ENCODE measurements at regions not wholly inside any gene's neighbourhood (a gene's known extent, or its start where the extent isn't known, plus 50 kb on each side); places are given as distances from the start of the nearest gene placed in this dataset.
"Not testable (repeated sequence)": the region's sequence is repeated elsewhere in the genome, so short reads cannot be mapped to it uniquely, and the experiment has no call there.

- not testable (repeated sequence) for DNase-seq
These were observed 275.0 kb upstream of the PDE3A start for GRCh38 chr12:20093190-20093810.

DNA sequence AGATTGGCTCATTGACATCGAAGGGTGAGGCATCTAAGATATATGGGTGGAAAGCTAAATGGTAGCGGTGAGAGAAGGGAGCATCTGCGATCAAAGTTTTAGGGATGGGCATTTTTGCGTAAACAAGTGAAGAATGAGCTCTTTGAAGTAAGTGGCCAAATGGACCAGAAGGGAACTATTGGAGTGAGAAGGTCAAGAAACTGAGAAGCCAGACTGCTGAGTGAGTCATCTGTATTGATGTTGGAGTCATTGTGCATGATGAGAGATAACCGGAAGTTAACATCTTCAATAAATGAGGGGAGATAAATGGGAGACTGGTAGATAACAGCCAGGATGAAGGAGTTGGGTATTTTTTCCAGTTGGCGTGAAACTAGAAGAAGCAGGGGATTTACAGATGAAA lies 271.9 kb upstream of the PDE3A start:
- no peak for DNase-seq

GRCh38 chr12:20097626-20098025 lies 270.7 kb upstream of the PDE3A start:
- DNase-seq = peak; percentile 4

DNA sequence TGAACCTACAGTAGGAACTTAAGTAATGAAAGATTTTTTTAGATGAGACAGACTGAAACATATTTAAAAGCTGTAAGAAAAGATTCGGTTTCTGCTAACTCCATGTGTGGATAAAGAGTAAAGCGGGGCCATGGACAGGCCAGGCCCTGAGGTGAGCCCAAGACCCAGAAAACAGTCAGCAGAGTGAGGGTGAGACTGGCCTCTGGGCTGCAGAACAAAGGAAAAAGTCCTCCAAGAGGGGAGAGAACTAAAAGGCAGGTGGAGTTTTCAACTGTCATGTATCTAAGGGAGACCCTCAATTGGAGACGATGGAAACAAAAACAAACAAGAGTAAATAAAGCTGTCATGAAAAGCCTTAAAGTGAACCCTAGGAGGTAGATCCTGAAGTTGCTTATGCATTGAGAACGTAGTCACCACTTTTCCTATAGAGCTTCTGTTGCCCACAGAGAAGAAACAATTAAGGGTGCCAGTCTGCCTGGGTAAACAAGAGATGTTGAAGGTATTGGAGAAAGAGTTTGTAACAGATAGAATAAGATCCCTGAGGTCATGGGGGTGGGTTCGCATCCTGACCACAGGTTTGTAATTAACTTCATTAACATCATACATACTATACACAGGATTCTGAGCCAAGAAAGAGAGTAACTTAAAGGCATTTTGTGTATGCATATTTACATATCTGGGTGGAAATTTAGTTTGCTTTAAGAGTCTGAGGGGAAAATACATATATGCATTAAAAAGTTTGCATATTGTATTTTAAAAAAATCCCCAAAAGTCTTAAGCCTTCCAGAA lies 268.7 kb upstream of the PDE3A start:
- DNase-seq = no peak

GRCh38 chr12:20101046-20101445 lies 267.3 kb upstream of the PDE3A start:
- no peak for DNase-seq

GRCh38 chr12:20105943-20106342 lies 262.4 kb upstream of the PDE3A start:
- DNase-seq = no peak

DNA sequence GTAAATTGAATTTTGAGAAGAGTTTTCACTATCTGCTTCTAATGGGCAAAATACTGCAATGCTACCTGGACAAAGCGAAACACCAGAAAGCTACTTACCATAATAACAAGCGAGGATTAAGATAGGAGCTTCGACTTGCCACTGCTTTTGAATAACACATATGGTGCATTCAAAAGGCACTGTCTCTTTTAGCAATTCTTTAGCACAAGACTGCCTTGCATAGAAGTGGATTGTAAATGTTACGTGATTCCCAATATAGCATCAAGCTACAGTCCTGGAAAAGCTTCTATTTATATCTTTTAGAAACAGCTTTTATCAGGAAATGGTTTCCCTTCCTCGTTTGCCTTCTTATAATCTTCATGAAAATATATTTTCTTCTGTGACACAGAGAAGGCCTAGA lies 258.7 kb upstream of the PDE3A start:
- DNase-seq = no peak

GRCh38 chr12:20115371-20115770 lies 253.0 kb upstream of the PDE3A start:
- DNase-seq = not testable (repeated sequence)

DNA sequence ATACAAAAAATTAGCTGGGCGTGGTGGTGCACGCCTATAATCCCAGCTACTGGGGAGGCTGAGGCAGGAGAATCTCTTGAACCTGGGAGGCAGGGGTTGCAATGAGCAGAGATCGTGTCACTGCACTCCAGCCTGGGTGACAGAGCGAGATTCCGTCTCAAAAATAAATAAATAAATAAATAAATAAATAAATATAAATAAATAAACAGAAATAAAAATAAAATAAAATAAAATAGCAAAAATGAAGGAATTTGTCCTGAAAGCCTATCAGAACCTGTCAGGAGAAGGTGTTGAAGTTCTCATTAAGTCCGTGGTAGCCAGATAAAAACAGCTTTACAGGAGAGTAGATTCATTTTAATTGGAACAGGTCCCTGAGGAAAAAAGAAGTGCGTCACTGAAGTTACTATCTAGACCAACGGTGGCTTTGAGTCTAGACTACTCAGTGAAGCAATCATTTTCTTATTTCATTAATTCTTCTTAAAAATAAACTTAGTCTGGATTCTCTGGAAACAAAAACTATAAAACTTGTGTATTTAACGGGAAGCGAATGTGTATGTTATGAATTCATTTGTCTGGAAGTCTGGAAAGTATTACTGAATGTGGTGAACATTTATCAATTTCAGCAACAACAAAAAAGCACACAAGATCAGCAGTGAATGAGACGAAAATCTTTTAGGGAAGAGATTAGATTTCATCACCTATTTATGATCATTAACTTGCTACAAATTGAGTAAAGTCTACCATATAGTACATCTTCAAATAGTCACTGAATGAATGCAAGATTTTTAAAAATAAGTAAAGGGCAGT lies 248.5 kb upstream of the PDE3A start:
- no peak for DNase-seq

DNA sequence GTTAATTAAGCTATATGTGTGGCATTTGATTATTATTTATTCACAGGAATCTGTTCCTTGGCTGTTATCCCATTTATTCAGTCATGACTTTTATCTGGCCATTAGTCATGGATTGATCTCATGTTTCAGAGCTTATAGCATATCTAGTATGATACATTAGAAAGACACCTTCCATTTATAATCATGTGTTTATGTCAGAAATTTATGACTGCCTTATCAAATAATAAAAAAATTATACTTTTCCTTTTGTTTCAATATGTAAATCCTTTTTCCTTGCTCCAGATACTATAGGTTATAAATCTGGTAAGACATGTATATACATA lies 248.0 kb upstream of the PDE3A start:
- no peak for DNase-seq

DNA sequence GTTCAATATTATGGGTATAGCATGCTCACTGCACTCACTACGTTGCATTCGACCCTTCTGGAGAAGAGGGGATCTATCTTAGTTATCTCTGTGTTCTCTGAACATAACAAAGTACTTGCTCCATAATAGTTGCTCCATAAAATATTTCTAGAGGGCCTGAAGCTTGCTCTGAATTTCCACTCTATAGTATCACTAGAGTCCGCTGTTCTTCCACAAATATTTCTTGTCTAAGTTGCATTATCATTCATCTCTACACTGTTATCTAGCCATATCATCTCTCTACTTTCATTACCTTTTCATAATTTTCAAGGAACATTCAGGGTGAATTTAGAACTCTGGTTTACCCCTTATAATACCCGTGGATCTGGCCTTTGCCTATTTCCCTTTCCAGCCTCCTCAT lies 246.1 kb upstream of the PDE3A start:
- DNase-seq = no peak

DNA sequence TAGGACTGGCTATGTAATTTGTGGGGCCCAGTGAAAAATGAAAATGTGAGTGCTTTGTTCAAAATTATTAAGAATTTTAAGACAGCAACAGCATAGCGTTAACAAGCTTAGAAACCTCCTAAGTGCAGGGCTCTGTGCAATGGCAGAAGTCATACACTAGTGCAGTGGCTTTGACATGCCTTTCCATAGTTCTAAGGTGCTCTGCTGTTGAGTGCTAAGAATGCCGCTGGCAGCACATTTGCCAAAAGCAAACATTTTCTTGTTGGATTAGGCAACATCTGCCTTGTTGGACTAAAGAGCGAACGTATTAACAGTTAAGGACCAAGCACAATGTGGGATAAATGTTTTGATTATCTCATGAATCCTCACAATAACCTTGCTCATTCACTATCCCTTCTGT lies 244.9 kb upstream of the PDE3A start:
- no peak for DNase-seq

- DNase-seq = no peak
These were observed 243.0 kb upstream of the PDE3A start for GRCh38 chr12:20125276-20125798.

DNA sequence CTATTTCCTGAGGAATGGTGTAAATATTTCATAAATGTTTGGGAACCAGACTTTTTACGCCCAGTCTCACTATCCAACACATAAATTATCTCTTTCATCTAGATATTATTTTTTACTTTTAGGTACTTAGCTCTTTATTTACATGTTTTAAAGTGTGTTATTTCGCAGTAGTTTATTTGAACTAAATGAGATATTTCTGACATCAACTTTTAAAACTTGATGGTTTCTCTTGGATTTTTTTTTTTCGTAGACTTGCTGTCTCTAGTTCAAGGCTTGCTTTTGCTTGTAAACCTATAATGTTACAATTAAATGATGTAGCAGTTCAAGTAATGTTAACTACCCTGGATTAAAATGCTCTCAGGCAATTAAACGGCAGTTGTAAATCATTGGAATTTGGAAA lies 241.7 kb upstream of the PDE3A start:
- no peak for DNase-seq

DNA sequence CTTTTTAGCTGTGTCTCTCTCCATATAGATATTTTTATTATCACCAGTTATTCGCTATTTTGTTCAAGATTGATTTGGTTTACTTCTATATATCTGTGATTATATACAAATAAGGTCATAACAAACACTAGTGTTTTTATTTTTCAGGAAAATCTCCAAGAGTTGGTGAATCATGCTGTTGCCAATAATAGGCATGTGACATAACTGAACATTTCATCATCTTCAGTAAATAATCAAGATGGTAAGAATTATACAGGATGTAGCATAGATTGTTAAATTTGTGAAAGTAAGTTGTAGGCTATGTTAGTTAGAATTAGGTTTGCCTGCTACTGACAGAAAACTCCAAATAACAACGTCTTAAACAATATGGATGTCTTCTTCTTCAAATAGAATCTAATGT lies 240.9 kb upstream of the PDE3A start:
- no peak for DNase-seq

DNA sequence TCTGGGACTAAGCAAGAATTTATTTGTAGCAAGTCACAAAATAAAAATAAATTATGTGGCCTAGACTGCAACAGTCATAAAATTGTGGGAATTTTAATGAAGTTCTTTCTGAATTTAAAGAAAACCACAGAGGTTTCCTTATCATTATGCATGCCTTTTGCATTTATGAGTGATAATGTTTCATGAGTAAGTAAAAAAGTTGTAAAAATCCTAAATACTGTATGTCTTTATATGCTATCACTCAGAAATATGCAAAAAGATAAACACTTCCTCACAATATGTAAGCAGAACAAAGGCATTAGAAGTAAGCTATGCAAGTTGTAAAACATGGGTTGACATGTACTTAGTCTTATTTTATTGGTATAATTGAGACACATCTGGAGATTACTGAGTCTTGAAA lies 239.4 kb upstream of the PDE3A start:
- DNase-seq = no peak

GRCh38 chr12:20132818-20133217 lies 235.5 kb upstream of the PDE3A start:
- DNase-seq = no peak

DNA sequence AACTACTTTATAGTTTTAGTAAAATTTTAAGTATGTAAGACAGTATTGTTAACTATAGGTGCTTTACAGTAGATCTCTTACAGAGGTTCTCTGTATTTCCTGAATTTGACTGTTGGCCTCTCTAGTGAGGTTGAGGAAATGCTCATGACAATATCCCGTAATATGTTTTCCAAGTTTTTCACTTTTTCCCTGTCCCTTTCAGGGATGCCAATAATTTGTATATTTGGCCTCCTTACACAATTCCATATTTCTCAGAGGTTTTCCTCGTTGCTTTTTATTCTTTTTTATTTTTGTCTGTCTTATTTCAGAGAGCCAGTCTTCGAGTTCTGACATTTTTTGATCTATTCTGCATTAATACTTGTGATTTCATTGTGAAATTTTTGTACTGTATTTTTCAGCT lies 233.7 kb upstream of the PDE3A start:
- no peak for DNase-seq

- no peak for DNase-seq
These were observed 227.6 kb upstream of the PDE3A start for GRCh38 chr12:20140751-20141150.

- no peak for DNase-seq
These were observed 226.0 kb upstream of the PDE3A start for GRCh38 chr12:20142316-20142715.

GRCh38 chr12:20142956-20143355 lies 225.4 kb upstream of the PDE3A start:
- no peak for DNase-seq

DNA sequence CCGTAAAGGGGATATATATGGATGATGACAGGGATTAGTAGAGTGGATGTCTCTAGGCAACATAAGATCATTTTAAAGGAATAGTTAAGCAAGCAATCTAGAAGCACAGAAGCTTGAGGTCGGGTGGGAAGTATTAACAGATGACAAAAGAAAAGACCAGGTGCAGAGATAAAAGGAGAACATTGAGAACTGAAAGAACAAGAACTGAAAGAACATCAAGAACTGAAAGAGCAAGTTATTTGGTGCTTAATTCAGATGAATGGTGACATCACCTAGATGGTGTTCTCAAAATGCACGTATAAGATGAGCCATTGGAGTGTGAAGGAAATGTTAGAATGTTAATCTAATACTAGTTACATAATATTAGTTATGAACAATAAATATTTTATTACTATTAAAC lies 224.0 kb upstream of the PDE3A start:
- DNase-seq = no peak

DNA sequence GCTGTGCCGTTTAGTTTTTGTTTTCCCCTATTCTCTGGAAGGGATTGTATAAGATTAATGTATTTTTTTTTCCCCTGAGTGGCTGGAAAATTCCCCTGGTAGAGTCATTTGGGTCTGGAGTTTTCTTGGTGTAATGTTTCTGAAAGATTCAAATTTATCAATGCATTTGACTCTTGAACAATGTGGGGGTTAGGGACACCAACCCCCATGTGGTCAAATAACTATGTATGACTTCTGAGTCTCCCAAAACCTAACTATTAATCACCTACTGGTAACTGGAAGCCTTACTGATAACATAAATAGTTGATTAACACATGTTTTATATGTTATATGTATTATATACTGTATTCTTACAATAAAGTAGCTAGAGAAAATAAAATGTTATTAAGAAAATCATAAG lies 220.1 kb upstream of the PDE3A start:
- DNase-seq = no peak

DNA sequence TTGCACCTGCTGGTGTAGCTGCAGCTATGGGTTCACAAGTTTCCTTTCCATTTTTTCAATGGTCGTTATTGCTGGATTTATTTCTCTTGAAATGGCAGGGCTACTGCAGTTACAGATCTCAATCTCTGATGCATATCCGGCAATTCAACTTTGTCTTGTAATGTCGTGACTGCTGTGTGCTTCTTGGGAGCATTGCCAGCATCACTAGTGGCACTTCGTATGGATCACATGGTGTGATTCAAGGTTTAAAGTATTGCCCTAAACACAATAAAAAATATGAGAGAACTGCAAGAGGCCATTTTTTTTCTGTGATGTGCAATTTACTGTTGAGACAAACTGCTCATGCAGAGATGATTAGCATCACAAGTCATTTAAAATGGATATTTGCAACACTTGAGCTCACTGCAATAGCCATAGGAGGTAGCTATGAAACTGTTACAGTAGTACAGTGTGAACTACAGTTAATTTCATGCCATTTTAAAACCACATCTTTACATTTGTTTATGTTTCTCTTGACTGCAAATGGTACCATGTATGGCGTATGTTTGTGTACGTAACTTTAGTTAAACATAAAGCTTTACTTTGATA lies 217.4 kb upstream of the PDE3A start:
- DNase-seq = no peak
